ENCODE measurements at regions not wholly inside any gene's neighbourhood (a gene's known extent, or its start where the extent isn't known, plus 50 kb on each side); places are given as distances from the start of the nearest gene placed in this dataset.

DNA sequence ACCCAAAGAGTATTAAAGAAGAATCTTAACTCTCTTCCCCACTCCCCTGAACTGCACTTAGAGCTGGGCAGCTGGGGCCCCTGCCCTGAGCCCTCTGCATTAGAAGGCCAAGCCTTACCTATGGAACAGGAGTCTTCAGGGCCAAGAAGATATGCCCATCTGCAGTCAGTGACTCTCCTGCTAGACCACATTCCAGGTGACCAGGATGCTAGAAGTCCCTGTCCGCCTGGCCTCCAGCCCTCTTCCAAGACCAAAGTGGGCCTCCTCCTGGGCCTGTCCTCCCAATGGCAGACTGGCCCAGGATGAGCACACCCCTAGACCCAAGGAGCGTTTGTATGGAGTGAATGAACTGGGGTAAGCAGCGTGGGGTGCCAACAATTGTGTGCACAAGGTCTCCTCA lies 259.1 kb downstream of the LY86 start:
- POLR2A ChIA-PET = interaction anchor here (0.6 kb wide), 1 partner anchor 17 kb away, joined by 3 read pairs; no protein-coding TSS in a partner anchor

DNA sequence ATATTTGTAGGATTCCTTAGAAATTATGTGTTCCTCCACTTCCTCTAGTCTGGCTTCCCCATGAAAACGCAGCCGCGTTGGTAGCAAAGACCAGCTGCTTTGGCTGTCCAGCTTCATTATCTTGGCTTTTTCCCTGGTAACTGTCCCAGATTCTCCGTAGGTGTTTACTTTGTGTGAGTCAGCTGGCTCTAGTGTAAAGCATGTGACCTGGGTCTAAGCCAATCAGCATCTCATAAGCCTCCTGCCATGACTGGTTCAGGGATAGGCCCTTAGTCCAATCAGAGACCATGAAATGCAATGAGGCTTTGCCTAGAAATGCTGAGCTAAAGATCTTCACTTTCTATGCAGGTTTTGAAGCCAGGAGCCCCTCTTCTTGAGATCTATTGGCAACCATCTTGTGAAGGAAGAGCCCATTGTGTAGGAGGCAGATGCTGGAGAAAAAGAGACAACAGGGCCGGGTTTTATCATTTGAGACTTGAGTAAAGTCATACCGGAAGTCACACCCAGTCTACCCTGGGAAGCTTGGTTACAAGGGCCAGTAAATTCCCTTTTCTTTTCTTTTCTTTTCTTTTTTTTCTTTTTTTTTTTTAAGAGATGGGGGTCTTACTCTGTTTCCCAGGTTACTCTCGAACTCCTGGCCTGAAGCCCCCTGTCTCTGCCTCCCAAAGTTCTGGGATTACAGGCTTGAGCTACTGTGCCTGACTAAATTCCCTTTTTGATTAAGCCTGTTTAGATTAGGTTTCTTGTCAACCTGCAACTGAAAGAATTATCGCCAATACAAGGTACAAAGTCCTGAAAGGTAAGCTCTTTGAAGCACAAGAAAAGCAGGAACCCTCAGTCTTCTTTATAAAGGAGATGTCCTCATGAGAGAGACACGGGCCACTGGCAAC lies 256.5 kb upstream of the RREB1 start:
- Histone ChIP-seq H3K4me3 (ENCODE audit: low read depth, low read length, poor library complexity, severe bottlenecking) (no peak overlapping the region), H3K9me3 (ENCODE audit: low read length) (no peaks in the 10 kb centered on the region), H2AFZ (ENCODE audit: low read length) (no peak overlapping the region), H3K79me2 (ENCODE audit: insufficient read depth, low read depth, low read length) (no peaks in the 10 kb centered on the region), H3K4me1 (ENCODE audit: insufficient read depth, low read length, poor library complexity, severe bottlenecking) (no peaks in the 10 kb centered on the region), H3K4me2 (ENCODE audit: low read length) (no peak overlapping the region), H3K9me2 (ENCODE audit: insufficient read depth, low read length) (no peaks in the 10 kb centered on the region), H3K36me3 (ENCODE audit: insufficient read depth, low read length) (no peaks in the 10 kb centered on the region), H4K20me1 (ENCODE audit: insufficient read depth, low read length) (no peaks in the 10 kb centered on the region), H3K27ac (ENCODE audit: low read depth, low read length, poor library complexity, severe bottlenecking) (no peak overlapping the region)
- ChIA-PET CTCF (ENCODE audit: unreplicated experiment) (no interaction called here), POLR2A (interaction anchor here (0.9 to 1.2 kb wide), 3 partner anchors 9 to 961 kb away, joined by 3 read pairs; no protein-coding TSS in a partner anchor)
- BruUV-seq (replicated peaks) = no TSS peak
- no peak for TF ChIP-seq EZH2phosphoT487 (IDR thresholded peaks at IDR 0.05; ENCODE audit: borderline replicate concordance, low read depth, low read length)
- TF ChIP-seq, protein P1, sequence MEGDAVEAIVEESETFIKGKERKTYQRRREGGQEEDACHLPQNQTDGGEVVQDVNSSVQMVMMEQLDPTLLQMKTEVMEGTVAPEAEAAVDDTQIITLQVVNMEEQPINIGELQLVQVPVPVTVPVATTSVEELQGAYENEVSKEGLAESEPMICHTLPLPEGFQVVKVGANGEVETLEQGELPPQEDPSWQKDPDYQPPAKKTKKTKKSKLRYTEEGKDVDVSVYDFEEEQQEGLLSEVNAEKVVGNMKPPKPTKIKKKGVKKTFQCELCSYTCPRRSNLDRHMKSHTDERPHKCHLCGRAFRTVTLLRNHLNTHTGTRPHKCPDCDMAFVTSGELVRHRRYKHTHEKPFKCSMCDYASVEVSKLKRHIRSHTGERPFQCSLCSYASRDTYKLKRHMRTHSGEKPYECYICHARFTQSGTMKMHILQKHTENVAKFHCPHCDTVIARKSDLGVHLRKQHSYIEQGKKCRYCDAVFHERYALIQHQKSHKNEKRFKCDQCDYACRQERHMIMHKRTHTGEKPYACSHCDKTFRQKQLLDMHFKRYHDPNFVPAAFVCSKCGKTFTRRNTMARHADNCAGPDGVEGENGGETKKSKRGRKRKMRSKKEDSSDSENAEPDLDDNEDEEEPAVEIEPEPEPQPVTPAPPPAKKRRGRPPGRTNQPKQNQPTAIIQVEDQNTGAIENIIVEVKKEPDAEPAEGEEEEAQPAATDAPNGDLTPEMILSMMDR (conservative IDR thresholded peaks at IDR 0.05; ENCODE audit: low read length) = no peak
- DNase-seq (ENCODE audit: low spot score) = peak; percentile 5
- intact Hi-C loops (cut with micrococcal nuclease; ENCODE audit: unreplicated experiment) = no loop called here

More for the DNA sequence above, 259.1 kb downstream of the LY86 start:
- Histone ChIP-seq H3K36me3 (ENCODE audit: insufficient read depth, low read length) (no peaks in the 10 kb centered on the region), H2AFZ (ENCODE audit: low read length) (no peak overlapping the region), H3K9me3 (ENCODE audit: low read length) (no peaks in the 10 kb centered on the region), H3K9me2 (ENCODE audit: insufficient read depth, low read length) (no peaks in the 10 kb centered on the region), H3K79me2 (ENCODE audit: insufficient read depth, low read depth, low read length) (no peaks in the 10 kb centered on the region), H3K4me2 (ENCODE audit: low read length) (no peak overlapping the region), H4K20me1 (ENCODE audit: insufficient read depth, low read length) (no peaks in the 10 kb centered on the region), H3K27ac (ENCODE audit: low read depth, low read length, poor library complexity, severe bottlenecking) (no peak overlapping the region), H3K4me3 (ENCODE audit: low read depth, low read length, poor library complexity, severe bottlenecking) (no peak overlapping the region), H3K4me1 (ENCODE audit: insufficient read depth, low read length, poor library complexity, severe bottlenecking) (no peaks in the 10 kb centered on the region)
- intact Hi-C loops (cut with micrococcal nuclease; ENCODE audit: unreplicated experiment) = no loop called here
- CTCF ChIA-PET (ENCODE audit: unreplicated experiment) = no interaction called here
- TF ChIP-seq EZH2phosphoT487 (IDR thresholded peaks at IDR 0.05; ENCODE audit: borderline replicate concordance, low read depth, low read length) = no peak
- TF ChIP-seq, protein P1 (conservative IDR thresholded peaks at IDR 0.05; ENCODE audit: low read length) = no peak
- DNase-seq (ENCODE audit: low spot score) = no peak
- no TSS peak for BruUV-seq (replicated peaks)

DNA sequence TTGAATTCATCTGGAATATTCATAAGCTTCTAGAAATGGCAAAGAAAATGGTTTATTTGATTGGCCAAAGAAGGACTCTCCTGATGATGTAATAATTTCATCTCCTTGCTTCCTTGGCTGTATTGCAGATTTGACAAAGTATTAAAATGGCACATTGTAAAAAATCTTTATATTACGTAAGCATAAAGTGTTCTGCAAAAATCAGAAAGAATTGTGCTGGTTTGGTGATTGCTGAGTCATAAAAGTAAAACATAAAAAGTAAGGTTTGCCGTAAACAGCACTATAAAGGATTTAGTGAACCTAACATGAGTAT lies 255.9 kb upstream of the RREB1 start:
- Histone ChIP-seq H3K9me2 (ENCODE audit: insufficient read depth, low read length) (no peaks in the 10 kb centered on the region), H3K4me2 (ENCODE audit: low read length) (no peak overlapping the region), H2AFZ (ENCODE audit: low read length) (no peak overlapping the region), H3K4me1 (ENCODE audit: insufficient read depth, low read length, poor library complexity, severe bottlenecking) (no peaks in the 10 kb centered on the region), H3K79me2 (ENCODE audit: insufficient read depth, low read depth, low read length) (no peaks in the 10 kb centered on the region), H3K36me3 (ENCODE audit: insufficient read depth, low read length) (no peaks in the 10 kb centered on the region), H3K4me3 (ENCODE audit: low read depth, low read length, poor library complexity, severe bottlenecking) (no peak overlapping the region), H3K9me3 (ENCODE audit: low read length) (no peaks in the 10 kb centered on the region), H4K20me1 (ENCODE audit: insufficient read depth, low read length) (no peaks in the 10 kb centered on the region), H3K27ac (ENCODE audit: low read depth, low read length, poor library complexity, severe bottlenecking) (no peak overlapping the region)
- no TSS peak for BruUV-seq (replicated peaks)
- CTCF ChIA-PET (ENCODE audit: unreplicated experiment) = no interaction called here
- DNase-seq (ENCODE audit: low spot score) = no peak
- TF ChIP-seq, protein P1 (conservative IDR thresholded peaks at IDR 0.05; ENCODE audit: low read length) = no peak
- TF ChIP-seq EZH2phosphoT487 (IDR thresholded peaks at IDR 0.05; ENCODE audit: borderline replicate concordance, low read depth, low read length) = no peak
- intact Hi-C loops (cut with micrococcal nuclease; ENCODE audit: unreplicated experiment) = no loop called here
- POLR2A ChIA-PET = interaction anchor here (0.9 kb wide), 1 partner anchor 960 kb away, joined by 3 read pairs; no protein-coding TSS in a partner anchor
